ENCODE measurements at regions not wholly inside any gene's neighbourhood (a gene's known extent, or its start where the extent isn't known, plus 50 kb on each side); places are given as distances from the start of the nearest gene placed in this dataset.
"Not testable (repeated sequence)": the region's sequence is repeated elsewhere in the genome, so short reads cannot be mapped to it uniquely, and the experiment has no call there.

DNA sequence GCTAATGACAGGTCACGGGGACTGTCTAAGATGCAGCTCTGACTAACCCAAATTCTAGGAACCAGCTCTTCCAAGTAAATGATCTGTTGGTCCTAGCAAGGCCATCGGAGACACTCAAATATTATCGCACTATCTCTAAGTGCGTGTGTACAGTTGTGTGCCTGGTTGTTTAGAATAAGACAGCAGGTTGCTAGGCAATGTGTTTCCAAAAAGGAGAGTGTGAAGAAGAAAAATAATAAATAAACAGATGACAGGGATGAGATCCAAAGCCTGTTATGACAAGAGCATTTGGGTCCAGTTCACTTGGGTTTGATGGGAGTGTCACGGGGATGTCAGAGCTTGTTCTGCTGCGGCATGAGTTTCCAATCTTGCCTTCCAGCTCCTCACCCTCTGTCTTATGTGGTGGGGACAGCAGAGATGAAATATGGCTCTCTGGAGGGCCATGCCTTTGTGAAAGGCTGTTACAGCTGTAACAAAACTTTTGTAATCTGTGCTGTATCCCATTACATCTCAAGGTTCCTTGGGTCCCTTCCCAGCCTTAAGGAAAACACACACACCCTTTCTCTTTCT is 127.5 kb upstream of the TNP1 start:
- no peak for DNase-seq (ENCODE audit: low spot score)

DNA sequence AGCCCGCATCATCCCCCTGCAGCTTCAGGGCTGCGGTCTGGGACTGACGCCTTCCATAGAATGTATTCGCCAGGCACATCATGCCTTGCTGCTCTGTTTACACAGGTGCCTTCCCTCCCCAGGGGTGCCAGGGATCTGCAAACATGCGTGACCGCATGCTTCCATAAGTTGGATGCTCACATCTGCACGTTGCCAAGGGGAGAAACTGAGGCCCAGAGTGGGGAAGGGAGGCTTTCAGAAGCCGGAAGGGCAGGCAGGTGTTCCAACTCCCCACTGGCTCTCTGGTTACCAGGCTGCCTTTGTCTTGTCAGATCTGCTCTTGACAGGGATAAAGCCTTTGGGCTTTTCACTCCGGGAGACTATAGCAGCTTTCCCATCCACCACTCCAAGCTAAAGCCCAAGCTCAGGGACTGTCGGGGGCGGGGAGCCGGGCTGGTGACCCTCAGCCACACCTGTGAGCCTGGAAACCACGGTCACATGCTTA is 125.8 kb upstream of the TNP1 start:
- no peak for DNase-seq (ENCODE audit: low spot score)

DNA sequence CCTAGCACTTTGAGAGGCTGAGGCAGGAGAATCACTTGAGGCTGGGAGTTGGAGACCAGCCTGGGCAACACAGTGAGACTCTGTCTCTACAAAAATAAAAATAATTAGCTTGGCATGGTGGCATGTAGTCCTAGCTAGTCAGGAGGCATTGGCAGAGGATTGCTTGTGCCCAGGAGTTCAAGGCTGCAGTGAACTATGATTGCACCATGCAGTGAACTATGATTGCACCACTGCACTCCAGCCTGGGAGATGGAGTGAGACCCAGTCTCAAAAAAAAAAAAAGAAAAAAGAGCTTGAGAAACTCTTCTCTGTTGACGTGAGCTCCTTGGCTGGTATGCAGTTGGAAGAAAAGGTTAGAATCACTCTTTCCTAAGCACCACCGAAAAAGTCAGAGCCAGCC is 125.1 kb upstream of the TNP1 start:
- no peak for DNase-seq (ENCODE audit: low spot score)

DNA sequence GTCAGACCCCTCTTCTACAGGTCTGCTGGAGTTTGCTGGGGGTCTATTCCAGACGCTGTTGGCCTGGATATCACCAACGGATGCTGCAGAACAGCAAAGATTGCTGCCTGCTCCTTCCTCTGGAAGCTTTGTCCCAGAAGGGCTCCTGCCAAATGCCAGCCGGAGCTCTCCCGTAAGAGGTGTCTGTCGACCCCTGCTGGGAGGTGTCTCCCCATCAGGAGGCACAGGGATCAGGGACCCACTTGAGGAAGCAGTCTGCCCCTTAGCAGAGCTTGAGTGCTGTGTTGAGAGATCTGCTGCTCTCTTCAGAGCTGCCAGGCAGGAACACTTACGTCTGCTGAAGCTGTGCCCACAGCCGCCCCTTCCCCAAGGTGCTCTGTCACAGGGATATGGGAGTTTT is 122.1 kb upstream of the TNP1 start:
- not testable (repeated sequence) for DNase-seq (ENCODE audit: low spot score)

DNA sequence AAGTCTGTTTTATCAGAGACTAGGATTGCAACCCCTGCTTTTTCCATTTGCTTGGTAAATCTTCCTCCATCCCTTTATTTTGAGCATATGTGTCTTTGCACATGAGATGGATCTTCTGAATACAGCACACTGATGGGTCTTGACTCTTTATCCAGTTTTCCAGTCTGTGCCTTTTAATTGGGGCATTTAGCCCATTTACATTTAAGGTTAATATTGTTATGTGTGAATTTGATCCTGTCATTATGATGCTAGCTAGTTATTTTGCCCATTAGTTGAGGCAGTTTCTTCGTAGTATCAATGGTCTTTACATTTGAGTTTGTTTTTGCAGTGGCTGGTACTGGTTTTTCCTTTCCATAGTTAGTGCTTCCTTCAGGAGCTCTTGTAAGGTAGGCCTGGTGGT is 120.6 kb upstream of the TNP1 start:
- DNase-seq (ENCODE audit: low spot score), result not testable (repeated sequence)

DNA sequence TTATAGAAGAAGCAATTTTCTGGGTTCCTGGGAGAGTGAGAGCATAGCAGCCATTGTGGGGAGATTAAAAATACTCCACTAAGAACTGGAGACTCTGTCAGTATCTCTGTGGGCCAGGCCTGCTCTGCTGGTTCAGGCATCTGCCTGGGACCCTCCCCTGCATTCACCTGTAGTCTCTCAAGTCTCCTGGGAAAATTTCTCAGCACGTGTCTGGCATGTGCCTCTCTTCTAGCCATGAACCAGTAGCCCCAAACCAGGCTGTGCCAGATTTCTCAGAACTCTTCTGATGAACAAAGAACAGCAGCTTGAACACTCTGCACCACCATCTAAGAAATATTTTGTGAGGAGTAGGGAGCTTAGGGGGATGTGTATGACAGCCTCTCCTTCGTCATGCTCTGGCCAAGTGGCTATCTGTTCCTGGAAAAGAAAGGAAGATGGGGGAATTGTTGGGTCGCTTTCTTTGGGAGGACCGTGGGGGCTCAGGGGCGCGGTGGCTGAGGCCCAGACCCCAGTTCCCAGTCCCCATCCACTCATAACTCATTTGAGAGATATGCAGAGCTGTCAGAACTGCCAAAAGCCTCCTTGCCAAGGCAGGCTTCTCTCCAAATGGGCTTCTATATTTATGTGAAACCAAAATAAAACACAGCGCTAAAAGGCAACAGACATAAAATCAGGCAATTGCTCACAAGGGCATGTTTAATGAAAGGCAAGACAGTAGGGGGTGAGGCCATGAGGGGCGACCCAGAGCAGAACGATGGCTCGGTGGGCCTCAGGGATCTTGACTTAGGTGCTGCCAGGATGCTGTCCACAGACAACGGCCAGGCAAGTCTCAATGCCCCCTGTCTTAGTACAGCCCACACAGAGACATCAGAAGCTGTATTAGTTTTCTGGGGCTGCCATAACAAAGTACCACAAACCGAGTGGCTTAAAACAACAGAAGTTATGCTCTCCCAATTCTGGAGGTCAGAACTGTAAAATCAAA is 114.7 kb upstream of the TNP1 start:
- no peak for DNase-seq (ENCODE audit: low spot score)

DNA sequence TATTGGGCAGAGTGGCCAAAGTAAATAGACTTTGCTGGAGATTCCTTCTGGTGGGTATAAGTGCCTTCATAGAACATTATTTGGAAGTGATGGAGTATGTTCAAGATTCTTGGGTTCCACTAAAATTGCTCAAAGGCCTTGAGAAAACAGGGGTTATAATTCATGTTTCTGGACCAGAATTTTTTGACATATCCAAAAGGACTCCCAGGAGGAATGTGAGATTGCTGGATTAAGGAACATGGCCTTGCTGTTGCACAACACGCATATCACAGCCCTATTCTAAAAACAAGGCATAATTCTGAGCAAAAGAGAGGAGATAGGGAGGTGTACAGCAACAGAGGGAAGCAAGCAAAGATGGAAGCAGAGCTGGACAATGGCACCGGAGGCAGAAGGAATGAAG is 111.7 kb upstream of the TNP1 start:
- no peak for DNase-seq (ENCODE audit: low spot score)

DNA sequence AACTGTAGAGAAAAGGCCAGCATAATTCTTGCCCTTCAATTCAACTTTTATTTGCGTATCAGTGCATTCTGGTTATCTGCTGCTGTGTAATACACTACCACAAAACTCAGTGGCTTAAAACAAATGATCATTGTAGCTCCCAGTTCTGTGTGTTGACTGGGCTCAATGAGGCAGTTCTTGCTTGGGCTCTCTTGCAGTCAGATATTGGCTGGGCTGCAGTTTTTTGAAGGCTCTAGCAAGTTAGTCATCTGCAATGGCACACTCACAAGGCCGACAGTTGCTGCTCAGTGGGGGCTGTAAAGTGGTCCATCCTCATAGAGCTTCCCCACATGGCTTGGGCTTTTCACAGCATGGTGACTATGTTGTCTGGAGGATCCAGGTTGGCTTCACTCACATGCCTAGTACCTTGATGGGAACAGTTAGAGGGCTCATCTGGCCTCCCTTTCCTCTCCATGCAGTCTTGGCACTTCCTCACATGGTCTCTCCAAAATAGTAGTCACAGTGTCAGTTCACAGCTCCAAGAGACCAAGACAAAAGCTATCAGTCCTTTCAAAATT is 110.6 kb upstream of the TNP1 start:
- no peak for DNase-seq (ENCODE audit: low spot score)

DNA sequence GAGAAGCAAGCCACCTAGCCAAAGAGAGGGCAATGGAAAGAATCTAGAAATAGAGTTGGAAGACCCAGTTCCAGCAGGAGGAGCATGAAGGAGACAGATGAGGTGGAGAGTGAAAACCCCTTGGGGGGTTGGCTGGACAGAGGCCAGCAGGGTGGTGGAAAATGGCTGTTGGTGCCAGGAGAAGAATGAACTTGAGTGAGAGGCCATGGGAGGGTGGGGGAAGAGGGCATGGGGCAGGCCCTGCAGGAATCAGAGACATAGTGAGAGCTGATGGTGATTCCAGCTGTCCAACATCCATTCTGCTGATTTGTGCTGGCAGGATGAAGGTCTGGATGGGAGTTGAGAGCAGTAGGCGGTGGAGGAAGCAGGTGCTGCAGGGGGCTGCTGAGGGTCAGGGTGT is 108.0 kb upstream of the TNP1 start:
- DNase-seq (ENCODE audit: low spot score), result no peak

DNA sequence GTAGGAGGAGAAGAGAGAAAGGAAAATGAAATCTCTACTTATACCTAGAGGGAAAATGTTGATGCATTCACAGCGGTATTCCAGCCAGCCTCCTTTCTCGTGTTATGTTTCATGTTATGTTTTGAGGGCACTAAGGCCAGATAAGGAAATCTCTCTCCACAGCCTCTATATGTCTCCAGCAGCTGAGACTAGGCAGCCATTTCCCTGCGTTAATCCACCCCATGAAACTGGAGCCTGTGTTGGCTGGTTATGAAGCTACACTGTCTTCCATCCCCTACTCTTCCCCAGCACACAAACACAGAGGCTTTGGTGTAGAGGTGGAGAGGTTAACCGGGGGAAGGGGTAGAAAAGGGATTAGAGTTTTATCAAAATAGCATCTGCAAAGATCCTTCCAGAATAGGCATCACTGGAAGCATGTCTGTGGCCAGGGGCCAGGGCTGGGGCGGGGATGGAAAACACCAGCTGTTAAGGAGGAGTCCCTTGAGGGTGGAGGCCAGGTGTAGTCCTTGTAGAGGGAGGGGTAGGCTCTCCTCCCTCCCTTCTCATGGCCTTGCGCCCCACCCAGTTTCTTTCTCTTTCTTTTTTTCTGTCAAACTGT is 100.9 kb upstream of the TNP1 start:
- no peak for DNase-seq (ENCODE audit: low spot score)

DNA sequence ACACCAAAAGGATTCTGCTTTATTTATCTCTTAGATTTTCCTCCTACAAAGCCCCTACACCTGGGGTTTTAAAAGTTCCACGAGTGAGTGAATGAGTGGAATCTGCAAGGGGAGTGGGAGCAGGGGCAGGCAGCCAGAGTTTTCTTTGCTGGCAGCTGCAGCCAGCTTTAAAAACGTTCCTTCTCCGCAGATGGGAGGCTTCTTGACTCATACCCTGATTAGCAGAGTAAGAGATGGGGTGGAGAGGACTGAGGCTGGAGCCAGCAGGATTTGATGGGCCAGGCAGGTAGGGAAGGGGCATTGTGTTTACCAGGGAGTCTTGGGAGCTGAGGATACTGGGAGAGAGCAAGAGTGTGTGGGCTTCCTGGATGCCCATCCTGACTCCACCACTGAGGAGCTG is 99.6 kb upstream of the TNP1 start:
- DNase-seq (ENCODE audit: low spot score), result no peak

DNA sequence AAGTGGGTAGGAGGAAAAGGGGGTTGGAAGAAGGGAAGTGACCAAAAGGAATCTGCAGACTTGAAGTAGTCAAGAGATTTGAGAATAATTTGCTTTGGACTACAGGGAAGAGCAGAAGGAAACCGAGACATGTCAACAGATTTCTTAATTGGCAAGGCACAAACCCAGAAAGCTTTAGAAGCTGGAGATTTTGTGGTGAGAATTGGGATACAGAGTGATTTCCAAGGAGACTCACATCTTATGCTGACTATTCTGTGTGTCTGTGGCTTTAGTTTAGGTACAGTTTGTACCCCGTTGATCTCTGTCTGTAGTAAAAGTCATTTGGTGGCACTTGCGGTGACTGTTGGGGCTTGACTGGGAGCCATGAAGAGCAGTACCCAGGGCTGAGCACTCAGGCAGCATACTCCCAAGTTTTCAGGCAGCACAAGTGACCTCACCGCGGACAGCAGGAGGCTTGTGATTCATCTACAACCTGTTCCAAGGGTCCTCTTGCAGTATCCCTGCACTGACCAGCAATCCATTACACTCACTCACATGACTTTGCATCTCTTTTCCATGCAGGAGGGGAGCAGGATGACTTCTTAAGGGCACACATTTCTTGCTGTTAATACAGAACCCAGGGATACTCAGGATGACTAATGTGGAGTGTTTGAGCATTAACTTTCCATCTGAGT is 97.1 kb upstream of the TNP1 start:
- no peak for DNase-seq (ENCODE audit: low spot score)

DNA sequence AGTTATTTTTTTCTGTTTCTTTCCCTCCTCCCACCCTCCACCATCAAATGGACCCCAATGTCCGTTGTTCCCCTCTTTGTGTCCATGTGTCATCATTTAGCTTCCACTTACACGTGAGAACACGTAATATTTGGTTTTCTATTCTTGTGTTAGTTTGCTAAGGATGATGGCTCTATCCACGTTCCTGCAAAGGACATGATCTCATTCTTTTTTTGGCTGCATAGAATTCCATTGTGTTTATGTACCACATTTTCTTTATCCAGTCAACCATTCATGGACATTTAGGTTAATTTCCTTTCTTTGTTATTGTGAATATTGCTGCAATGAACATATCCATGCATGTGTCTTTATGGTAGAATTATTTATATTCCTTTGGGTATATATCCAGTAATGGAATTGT is 91.3 kb upstream of the TNP1 start:
- DNase-seq (ENCODE audit: low spot score), result no peak

DNA sequence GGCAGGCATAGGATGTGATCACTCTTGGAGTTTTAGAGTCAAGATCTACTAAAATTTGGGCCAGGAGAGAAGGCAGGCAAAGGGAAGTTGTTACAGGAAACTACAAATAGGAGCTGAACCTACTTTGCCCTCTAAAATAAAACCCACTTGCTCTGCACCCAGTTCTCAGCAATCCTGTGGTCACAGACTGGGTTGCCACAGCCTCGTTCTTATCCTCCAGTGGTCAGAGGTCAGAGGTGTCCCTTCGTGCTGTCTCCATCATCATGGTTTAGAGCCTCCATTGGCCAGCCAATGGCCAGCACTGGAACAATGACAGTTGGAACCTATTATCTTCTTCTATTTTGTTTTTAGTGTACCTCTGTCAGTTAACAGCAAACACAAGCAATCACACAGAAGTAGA is 90.7 kb upstream of the TNP1 start:
- DNase-seq (ENCODE audit: low spot score), result no peak

DNA sequence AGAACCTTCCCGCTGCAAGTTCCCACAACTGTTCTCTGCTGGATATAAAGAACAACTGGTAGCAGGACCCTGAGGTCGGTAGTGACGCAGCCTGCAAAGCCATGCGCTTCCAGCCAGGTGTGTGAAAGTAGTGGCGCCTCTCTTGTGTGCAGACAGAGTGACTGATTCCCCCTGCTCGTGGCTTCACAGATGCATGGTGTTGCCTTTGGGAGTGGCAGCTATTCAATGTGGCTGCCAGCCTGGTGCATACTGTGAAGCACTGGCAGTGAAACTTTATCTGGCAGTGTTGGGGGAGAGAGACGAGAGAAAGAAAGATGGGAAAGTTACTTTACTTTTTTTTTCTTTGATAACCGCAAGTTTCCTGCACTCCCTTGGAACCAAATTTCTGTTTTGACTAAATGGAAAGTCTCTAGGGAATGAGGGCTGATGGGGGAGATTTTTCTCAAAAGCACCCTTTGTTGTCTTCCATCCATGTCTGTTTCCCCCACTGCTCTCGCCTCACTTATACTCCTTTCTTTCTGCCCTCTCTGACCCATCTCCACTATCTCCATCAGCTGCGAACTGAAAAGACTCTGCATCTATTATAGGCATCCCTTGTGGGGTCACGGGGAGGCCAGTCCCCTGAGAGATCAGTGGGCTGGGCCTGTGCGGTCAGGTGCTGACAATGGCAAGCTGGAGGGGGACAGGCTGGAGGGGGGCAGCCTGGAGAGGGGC is 90.0 kb upstream of the TNP1 start:
- DNase-seq (ENCODE audit: low spot score), result no peak

DNA sequence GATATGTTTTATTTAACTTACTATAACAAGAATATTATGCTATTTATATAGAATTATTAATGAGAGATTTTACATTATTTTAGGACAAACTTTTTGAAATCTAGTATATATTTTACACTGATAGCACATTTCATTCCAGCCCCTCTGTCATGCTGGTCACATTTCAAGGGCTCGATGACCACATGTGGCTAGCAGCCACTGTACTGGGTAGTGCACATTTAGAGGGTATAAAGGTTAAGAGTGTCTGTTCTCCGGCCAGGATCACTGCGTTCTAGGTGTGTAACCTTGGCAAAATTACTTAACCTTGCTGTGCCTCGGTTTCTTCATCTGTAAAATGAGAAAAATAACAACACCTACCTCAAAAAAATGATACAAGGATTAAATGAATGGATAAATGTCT is 87.2 kb upstream of the TNP1 start:
- no peak for DNase-seq (ENCODE audit: low spot score)

DNA sequence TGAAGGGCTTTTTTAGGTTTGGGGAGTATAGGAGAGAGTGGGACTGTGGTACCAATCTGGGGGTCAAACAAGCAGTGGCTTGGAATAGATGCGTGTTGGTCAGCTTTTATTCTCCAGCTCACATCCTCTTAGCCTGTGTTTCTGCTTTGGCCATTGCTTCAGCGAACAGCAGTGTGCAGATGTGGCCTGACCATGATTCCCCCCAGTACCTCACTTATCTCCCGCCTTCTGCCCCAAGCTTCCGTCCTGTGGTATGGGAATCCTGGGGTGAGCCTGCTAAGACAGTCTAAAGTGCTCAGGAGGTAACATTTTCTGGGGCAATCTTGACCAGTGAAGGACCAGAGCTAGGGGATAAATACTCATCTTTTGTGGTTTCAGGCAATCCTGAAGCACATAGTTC is 84.9 kb upstream of the TNP1 start:
- DNase-seq (ENCODE audit: low spot score), result no peak

DNA sequence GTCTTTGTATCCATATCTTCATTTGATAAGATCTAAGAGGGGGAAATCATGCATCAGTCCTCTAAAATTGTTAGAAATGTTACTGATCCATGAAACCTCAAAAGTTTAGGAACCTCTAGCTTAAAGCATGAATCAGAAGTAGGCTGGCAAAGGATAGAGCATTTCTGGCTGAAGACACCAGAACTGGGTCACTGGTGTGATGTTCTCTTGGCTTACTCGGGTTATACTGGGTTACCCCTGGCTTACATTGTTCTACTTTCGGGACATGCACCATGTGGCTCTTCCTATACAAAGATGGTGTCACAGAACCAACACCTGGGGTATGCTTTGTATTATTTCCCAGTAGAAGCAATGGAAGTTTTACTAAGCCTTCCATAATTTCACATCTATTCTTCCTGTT is 83.2 kb upstream of the TNP1 start:
- no peak for DNase-seq (ENCODE audit: low spot score)

DNA sequence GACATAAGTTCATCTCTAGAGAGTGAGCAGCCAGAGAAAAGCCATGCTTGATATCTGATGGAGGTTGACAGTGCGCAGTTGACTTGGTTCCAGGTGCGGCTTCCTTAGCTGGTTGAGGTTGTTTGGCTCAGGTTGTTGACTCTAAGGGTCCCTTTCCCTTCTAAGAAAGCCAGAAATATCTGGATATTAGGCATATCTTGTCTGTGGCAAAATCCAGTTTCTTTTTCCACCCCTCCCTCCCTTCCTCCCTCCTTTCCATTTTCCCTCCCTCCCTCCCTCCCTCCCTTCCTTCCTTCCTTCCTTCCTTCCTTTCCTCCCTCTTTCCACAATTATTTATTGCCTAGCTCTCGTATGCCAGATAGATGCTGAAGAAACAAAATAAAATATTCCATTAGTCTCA is 82.6 kb upstream of the TNP1 start:
- no peak for DNase-seq (ENCODE audit: low spot score)

DNA sequence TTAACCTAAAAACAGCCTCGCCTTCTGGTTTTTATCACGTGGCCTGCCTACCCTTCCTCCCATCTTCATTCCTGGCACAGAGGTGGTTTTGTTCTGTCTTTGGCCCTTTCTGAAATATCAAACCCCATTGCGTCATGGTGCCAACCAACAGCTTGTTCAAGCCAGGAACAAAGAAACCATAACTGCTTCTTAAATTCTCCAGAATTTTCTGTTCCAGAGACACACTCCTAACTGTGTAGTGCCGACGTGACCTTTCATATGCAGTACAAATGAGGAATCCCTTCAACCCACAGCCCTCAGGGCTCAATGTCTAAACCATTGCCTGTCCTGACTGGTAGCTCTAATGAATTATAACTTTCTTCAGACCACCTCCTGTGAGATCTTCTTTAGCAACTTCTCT is 82.2 kb upstream of the TNP1 start:
- DNase-seq (ENCODE audit: low spot score), result no peak

DNA sequence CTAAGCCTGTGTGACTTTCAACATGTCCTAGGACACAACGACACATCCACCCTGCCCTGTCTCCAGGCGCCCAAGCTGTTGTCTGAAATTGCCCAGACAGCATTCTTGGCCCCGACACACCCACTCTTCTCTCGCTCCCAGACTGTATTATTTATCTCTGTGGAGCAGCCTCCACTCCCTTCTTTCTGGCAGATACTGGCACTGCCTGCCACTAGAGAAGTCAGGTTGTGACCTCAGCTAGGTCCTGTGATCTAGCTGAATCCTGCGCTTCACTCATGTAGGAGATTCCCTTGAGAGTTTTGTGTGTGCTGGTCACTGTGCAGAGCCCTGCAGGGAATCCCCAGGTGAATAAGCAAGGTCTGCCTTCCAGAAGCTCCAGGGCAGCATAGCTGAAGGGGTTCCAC is 77.1 kb upstream of the TNP1 start:
- DNase-seq (ENCODE audit: low spot score), result no peak

DNA sequence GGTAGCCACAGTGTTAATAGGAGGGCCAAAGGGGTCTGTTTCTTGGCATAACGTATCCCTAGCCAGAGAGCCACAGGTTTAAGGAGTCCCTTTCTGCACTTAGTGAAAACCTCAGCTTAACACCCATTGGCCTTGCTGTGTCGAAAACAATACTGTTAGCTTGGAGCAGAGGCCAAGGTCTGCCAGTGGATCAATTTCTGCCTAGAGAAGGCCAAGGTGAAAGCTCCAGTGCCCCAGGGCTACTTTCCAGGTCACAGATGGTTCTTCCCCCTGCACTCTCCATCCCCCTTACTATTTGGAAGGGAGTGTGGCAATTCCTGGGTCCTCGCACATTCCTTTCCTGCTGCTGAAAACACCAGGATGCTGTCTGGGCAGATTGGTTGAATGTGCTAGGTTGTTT is 74.8 kb upstream of the TNP1 start:
- DNase-seq (ENCODE audit: low spot score), result no peak
